ENCODE measurements at regions not wholly inside any gene's neighbourhood (a gene's known extent, or its start where the extent isn't known, plus 50 kb on each side); places are given as distances from the start of the nearest gene placed in this dataset.

- no peak for TF ChIP-seq POLR2A (IDR thresholded peaks at IDR 0.05; ENCODE audit: low read length)
- TF ChIP-seq GATA1 (IDR thresholded peaks at IDR 0.05; ENCODE audit: low read depth, low read length) = no peak
- no peak for DNase-seq
Measured at GRCh38 chr17:51398687-51399086, 138.3 kb downstream of the UTP18 start.

DNA sequence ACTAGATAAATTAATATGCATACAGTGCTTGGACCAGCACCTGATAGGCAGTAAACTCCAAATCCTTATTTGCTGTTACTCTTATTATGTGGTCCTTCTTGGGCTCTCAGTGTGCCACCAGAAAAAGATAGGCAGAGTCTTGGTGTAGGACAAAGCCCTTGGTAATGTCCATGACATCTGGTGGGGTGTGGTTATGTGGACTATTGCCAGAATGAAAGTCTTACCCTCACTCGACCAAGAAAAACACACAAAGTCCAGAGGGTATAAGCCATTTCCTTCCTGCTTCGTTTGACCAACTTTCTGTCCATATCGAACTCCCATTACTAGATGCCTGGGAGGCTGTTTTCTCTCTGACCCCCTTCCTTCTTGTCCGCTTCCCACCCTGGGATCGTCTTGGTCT is 140.9 kb downstream of the UTP18 start:
- no peak for DNase-seq
- no peak for TF ChIP-seq GATA1 (IDR thresholded peaks at IDR 0.05; ENCODE audit: low read depth, low read length)
- no peak for TF ChIP-seq POLR2A (IDR thresholded peaks at IDR 0.05; ENCODE audit: low read length)

DNA sequence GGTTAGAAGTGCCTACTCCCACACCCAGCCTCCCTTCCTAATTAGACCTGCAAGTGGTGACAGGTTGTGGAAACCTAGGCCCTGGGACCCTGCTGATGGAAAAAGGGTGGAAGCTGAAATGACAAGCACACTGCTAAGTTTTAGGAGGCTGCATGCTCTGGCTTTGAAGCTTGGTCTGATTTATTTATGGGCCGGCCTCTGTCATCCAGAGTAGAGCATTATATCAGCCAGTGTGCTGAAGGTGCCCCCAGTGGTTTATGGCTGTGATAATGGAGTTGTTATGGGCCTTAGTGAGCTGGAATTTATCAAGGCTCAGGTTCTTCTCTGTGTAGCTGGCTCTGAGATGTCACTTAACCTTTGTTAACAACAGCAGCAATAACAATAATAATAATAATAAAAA is 142.6 kb downstream of the UTP18 start:
- no peak for DNase-seq
- TF ChIP-seq POLR2A (IDR thresholded peaks at IDR 0.05; ENCODE audit: low read length) = no peak
- no peak for TF ChIP-seq GATA1 (IDR thresholded peaks at IDR 0.05; ENCODE audit: low read depth, low read length)

DNA sequence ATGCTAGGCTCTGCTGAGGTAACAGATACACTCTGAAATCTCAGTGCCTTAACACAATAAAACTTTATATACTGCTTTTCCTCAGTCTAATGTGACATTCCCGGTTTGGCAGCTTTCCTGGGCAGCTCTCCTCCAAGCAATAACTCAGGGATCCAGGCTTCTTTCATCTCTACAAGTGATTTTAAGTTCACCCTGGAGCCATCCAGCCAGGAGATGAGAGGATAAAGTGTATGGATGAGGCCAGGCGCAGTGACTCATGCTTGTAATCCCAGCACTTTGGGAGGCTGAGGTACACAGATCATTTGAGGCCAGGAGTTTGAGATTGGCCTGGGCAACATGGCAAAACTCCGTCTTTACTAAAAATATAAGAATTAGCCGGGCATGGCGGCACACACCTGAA is 147.2 kb downstream of the UTP18 start:
- DNase-seq = no peak
- TF ChIP-seq POLR2A (IDR thresholded peaks at IDR 0.05; ENCODE audit: low read length) (no peak), GATA1 (IDR thresholded peaks at IDR 0.05; ENCODE audit: low read depth, low read length) (no peak)

DNA sequence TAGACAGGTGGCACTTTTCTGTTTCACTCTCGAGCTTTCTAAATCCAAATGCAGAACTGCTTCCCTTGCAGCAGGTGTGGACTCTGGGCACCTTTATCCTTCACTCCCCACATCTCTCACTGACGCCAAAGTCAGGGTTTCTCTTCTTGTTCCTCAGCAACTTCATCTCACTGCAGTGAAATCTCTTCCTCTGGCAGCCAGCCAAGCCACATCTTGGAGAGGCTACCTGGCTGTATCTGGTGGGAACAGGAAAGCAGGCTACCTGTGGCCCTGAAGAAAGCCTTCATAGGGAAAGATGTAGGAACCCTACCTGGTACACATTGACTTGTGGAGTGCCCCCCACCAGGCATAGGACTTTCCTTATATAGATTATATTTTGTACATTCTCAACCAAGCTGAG is 159.1 kb downstream of the UTP18 start:
- no peak for DNase-seq
- no peak for TF ChIP-seq GATA1 (IDR thresholded peaks at IDR 0.05; ENCODE audit: low read depth, low read length)

DNA sequence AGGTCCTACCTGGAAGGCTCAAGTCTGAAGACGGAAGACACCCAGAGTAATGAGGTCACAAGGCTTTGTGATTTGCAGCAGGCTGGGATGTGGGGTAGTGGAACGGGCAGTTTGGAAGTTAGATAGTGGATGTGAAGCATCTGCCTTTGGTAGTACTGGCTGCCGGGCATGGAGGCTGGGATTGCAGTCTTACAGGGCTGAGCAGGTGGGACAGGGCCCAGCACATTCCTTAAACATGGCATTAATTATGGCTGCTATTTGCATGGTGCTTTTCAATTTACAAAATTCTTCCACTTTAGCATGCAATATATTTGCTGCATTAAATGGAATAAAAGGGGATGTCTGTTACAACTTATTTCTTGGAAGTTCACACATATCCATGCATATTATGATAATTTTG is 161.2 kb downstream of the UTP18 start:
- DNase-seq = no peak
- no peak for TF ChIP-seq POLR2A (IDR thresholded peaks at IDR 0.05; ENCODE audit: low read length)
- TF ChIP-seq GATA1 (IDR thresholded peaks at IDR 0.05; ENCODE audit: low read depth, low read length) = no peak

- DNase-seq = no peak
- TF ChIP-seq POLR2A (IDR thresholded peaks at IDR 0.05; ENCODE audit: low read length) (no peak), GATA1 (IDR thresholded peaks at IDR 0.05; ENCODE audit: low read depth, low read length) (no peak)
Measured at GRCh38 chr17:51422634-51423033, 162.3 kb downstream of the UTP18 start.

- DNase-seq = no peak
Measured at GRCh38 chr17:51423421-51424160, 163.2 kb downstream of the UTP18 start.

GRCh38 chr17:51425773-51426172 is 165.4 kb downstream of the UTP18 start:
- TF ChIP-seq POLR2A (IDR thresholded peaks at IDR 0.05; ENCODE audit: low read length) (no peak), GATA1 (IDR thresholded peaks at IDR 0.05; ENCODE audit: low read depth, low read length) (no peak)
- no peak for DNase-seq

More at GRCh38 chr17:51423421-51424160, 163.2 kb downstream of the UTP18 start:
- TF ChIP-seq POLR2A (IDR thresholded peaks at IDR 0.05; ENCODE audit: low read length) = no peak
- no peak for TF ChIP-seq GATA1 (IDR thresholded peaks at IDR 0.05; ENCODE audit: low read depth, low read length)

GRCh38 chr17:51427323-51427811 is 167.0 kb downstream of the UTP18 start:
- DNase-seq = no peak
- no peak for TF ChIP-seq GATA1 (IDR thresholded peaks at IDR 0.05; ENCODE audit: low read depth, low read length)
- TF ChIP-seq POLR2A (IDR thresholded peaks at IDR 0.05; ENCODE audit: low read length) = no peak

- TF ChIP-seq GATA1 (IDR thresholded peaks at IDR 0.05; ENCODE audit: low read depth, low read length) (no peak), POLR2A (IDR thresholded peaks at IDR 0.05; ENCODE audit: low read length) (no peak)
- no peak for DNase-seq
Measured at GRCh38 chr17:51427856-51428255, 167.5 kb downstream of the UTP18 start.

DNA sequence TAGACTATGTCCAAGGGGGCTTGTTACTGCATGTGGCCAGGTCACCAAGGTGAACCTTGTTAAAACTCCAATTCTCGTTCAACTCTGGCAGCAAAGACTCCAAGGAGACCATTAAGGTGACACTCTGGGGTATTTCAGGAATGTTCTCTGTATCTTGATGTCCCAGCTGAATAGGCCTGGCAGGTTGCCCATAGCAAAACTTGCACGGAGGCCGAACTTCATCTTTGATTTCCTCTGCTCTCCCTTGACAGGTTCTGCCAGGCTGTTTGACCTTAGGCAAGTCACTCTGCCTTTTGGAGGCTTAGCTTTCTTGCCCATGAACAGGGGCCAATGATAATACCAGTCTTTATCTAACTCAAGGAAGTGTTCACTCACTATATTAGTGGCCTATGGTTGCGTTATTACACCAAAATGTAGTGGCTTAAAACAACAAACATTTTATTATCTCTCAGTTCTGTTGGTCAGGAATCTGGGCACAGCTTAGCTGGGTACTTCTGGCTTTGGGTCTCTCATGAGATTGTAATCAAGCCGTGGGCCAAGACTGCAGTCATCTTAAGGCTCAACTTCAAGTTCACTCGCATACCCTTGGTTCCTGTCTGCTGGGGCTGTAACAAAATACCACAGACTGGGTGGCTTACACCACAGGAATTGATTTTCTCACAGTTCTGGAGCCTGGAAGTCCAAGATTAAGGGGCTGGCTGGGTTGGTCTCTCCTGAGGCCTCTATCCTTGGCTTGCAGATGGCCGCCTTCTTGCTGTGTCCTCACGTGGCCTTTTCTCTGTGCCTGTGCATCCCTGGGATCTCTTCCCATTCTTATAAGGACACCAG is 168.5 kb downstream of the UTP18 start:
- DNase-seq = peak; percentile 13 to 71

DNA sequence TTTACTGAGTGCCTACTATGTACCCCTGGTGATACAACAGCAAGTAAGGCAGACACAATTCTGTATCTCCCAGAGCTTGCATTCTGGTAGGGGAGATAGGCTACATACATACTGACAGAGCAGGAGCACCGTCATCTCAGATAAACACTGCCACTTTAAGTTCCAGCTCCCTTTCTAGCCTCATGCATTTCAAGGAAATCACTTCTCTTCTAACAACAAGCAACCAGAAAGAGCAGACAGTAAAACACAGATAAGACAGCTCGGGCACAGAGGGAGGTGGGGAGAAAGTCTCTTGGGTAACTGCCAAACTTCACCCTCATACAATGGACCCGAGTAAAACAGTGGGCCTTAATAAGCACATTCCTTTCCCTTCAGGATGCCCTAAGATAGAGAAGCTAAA is 169.6 kb downstream of the UTP18 start:
- DNase-seq = peak; percentile 35 to 84

More for the DNA sequence above, 168.5 kb downstream of the UTP18 start:
- TF ChIP-seq GATA1 (IDR thresholded peaks at IDR 0.05; ENCODE audit: low read depth, low read length) (no peak), POLR2A (IDR thresholded peaks at IDR 0.05; ENCODE audit: low read length) (no peak)

GRCh38 chr17:51430591-51430990 is 170.2 kb downstream of the UTP18 start:
- TF ChIP-seq GATA1 (IDR thresholded peaks at IDR 0.05; ENCODE audit: low read depth, low read length) (no peak), POLR2A (IDR thresholded peaks at IDR 0.05; ENCODE audit: low read length) (no peak)
- DNase-seq = no peak
